ENCODE measurements at regions not wholly inside any gene's neighbourhood (a gene's known extent, or its start where the extent isn't known, plus 50 kb on each side); places are given as distances from the start of the nearest gene placed in this dataset.

GRCh38 chr2:149651229-149651628 is 63.7 kb upstream of the MMADHC start:
- TF ChIP-seq POLR2A (IDR thresholded peaks at IDR 0.05): no peak
- TF ChIP-seq CTCF (IDR thresholded peaks at IDR 0.05): no peak

Data from lower leg skin (tissue), 3 donors.